Dendritic cell treated with granulocyte-macrophage colony-stimulating factor and Interleukin-4, amounts not matched to agents 40 ng/mL and 50 ng/mL, for 4 days (primary cell): ENCODE measurements at regions not wholly inside any gene's neighbourhood (a gene's known extent, or its start where the extent isn't known, plus 50 kb on each side); places are given as distances from the start of the nearest gene placed in this dataset.
"Not testable (repeated sequence)": the region's sequence is repeated elsewhere in the genome, so short reads cannot be mapped to it uniquely, and the experiment has no call there.

Experiments used
- H3K27ac Mint-ChIP-seq: one replicate; pipeline ENCODE4 v1.8.0; 2022; ENCODE audit warnings: mild to moderate bottlenecking, mixed read lengths
- H3K27me3 Mint-ChIP-seq: one replicate; pipeline ENCODE4 v1.8.0; 2022; ENCODE audit warnings: mild to moderate bottlenecking, mixed read lengths
- H3K36me3 Mint-ChIP-seq: one replicate; pipeline ENCODE4 v1.8.0; 2022; ENCODE audit warnings: low read depth, mixed read lengths
- H3K4me1 Mint-ChIP-seq: one replicate; pipeline ENCODE4 v1.8.0; 2022; ENCODE audit warnings: low read depth, mixed read lengths
- H3K4me3 Mint-ChIP-seq: one replicate; pipeline ENCODE4 v1.8.0; 2022; ENCODE audit warnings: mild to moderate bottlenecking, moderate library complexity, mixed read lengths
- H3K9me3 Mint-ChIP-seq: one replicate; pipeline ENCODE4 v1.8.0; 2022; ENCODE audit warnings: mixed read lengths
- intact Hi-C: fragments of 100-400 bp; cut with micrococcal nuclease; formaldehyde crosslinking; loops from one replicate; pipeline ENCODE4 v1.15.0; 2022

- Mint-ChIP-seq H3K4me1 (no peaks in the 10 kb centered on the region), H3K36me3 (no peaks in the 10 kb centered on the region), H3K9me3 (no peaks in the 10 kb centered on the region), H3K4me3 (no peak overlapping the region), H3K27me3 (no peaks in the 10 kb centered on the region), H3K27ac (no peak overlapping the region)
- intact Hi-C loops: no loop called here
Observed at GRCh38 chr2:2581331-2582159, 250.5 kb upstream of the MYT1L start.

GRCh38 chr2:2580841-2581240, 249.8 kb upstream of the MYT1L start:
- H3K4me1 Mint-ChIP-seq, H3K36me3 Mint-ChIP-seq, H3K27ac Mint-ChIP-seq, H3K4me3 Mint-ChIP-seq, H3K9me3 Mint-ChIP-seq, H3K27me3 Mint-ChIP-seq, intact Hi-C loops: not testable (repeated sequence)

DNA sequence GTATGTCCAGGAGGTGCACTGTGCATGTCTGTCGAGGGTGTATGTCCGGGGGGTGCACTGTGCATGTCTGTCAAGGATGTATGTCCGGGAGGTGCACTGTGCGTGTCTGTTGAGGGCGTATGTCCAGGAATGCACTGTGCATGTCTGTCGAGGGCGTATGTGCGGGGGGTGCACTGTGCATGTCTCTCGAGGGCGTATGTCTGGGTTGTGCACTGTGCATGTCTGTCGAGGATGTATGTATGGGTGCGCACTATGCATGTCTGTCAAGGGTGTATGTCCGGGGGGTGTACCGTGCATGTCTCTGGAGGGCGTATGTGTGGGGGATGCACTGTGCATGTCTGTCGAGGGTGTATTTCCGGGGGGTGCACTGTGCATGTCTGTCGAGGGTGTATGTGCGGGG, 249.3 kb upstream of the MYT1L start:
- Mint-ChIP-seq H3K36me3 (no peaks in the 10 kb centered on the region), H3K9me3 (no peaks in the 10 kb centered on the region)

GRCh38 chr2:2579814-2580213, 248.7 kb upstream of the MYT1L start:
- no peaks in the 10 kb centered on the region for H3K9me3 Mint-ChIP-seq
- no peaks in the 10 kb centered on the region for H3K27me3 Mint-ChIP-seq
- no peak overlapping the region for H3K4me3 Mint-ChIP-seq
- no peaks in the 10 kb centered on the region for H3K36me3 Mint-ChIP-seq
- H3K27ac Mint-ChIP-seq: no peak overlapping the region
- H3K4me1 Mint-ChIP-seq: no peaks in the 10 kb centered on the region
- intact Hi-C loops: no loop called here

More for the DNA sequence above, 249.3 kb upstream of the MYT1L start:
- Mint-ChIP-seq H3K27me3 (no peaks in the 10 kb centered on the region), H3K4me3 (no peak overlapping the region), H3K27ac (no peak overlapping the region), H3K4me1 (no peaks in the 10 kb centered on the region)
- intact Hi-C loops: no loop called here

DNA sequence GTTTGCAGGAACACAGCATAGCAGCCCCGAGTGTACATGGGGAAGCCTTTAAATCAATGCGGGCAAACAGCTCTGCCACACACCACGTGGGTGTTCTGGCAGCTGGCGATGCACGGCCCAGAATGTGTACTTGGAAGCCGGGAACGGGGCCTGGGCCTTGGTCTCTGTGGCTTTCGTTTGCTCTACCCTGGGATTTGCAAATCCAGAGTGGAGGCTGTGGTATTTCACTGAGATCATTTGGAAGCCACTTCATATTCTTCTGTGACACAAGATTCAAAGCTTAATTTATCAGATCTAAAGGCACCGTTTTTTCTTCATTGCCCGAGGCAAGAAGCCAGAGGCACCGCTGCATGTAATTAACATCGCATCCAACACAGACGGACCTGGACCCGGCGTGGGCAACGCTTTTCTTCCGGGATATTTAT, 246.3 kb upstream of the MYT1L start:
- Mint-ChIP-seq H3K9me3 (no peaks in the 10 kb centered on the region), H3K4me1 (no peaks in the 10 kb centered on the region), H3K36me3 (no peaks in the 10 kb centered on the region), H3K27ac (no peak overlapping the region), H3K4me3 (no peak overlapping the region), H3K27me3 (no peaks in the 10 kb centered on the region)
- intact Hi-C loops: no loop called here

DNA sequence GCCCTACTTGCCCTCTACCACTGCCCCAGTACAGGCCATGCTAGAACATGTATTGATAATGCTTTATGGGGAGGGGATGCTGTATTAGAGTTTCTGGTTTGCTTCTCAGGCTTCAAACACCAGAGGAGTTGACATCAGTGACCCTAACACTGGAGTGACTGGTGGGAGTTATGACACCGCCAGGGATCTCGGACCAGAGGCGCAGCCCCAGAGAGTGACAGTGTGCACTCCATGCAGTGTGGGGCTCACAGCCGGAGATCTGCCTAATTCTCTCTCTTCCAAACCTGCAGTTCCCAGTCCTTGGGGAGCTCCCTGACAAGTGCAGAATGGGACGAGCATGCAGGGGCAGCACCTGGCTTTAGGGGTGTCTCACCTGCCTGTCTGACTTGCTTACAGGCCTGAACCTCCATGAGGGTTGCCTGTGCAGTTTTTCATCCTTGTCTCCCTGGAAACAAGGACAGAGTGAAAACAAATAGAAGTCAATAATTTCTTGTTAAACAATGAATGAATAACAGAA, 244.9 kb upstream of the MYT1L start:
- H3K9me3 Mint-ChIP-seq: no peaks in the 10 kb centered on the region
- no peaks in the 10 kb centered on the region for H3K4me1 Mint-ChIP-seq
- no peaks in the 10 kb centered on the region for H3K36me3 Mint-ChIP-seq
- no peaks in the 10 kb centered on the region for H3K27me3 Mint-ChIP-seq
- no peak overlapping the region for H3K4me3 Mint-ChIP-seq
- intact Hi-C loops: no loop called here
- no peak overlapping the region for H3K27ac Mint-ChIP-seq

DNA sequence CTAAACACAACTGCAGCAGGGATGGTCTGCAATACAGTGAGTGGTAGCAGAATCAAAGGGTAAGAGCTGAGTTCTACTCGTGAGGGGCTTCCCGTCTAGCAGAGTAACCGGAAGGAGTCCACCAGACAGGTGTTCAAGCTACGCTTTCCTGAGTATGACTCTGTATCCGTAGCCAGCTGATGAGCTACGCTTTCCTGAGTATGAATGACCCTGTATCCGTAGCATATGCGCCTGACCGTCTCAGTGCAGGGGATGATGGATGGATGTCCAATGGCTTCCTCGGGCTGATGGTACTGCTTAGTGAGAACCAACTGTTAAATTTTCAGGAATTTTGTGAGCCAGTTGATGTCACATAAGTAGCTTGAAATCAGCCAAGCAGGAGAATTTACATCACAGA, 244.1 kb upstream of the MYT1L start:
- Mint-ChIP-seq H3K4me1 (no peaks in the 10 kb centered on the region), H3K27ac (no peak overlapping the region), H3K4me3 (no peak overlapping the region), H3K27me3 (no peaks in the 10 kb centered on the region), H3K9me3 (no peaks in the 10 kb centered on the region), H3K36me3 (no peaks in the 10 kb centered on the region)
- intact Hi-C loops: no loop called here

DNA sequence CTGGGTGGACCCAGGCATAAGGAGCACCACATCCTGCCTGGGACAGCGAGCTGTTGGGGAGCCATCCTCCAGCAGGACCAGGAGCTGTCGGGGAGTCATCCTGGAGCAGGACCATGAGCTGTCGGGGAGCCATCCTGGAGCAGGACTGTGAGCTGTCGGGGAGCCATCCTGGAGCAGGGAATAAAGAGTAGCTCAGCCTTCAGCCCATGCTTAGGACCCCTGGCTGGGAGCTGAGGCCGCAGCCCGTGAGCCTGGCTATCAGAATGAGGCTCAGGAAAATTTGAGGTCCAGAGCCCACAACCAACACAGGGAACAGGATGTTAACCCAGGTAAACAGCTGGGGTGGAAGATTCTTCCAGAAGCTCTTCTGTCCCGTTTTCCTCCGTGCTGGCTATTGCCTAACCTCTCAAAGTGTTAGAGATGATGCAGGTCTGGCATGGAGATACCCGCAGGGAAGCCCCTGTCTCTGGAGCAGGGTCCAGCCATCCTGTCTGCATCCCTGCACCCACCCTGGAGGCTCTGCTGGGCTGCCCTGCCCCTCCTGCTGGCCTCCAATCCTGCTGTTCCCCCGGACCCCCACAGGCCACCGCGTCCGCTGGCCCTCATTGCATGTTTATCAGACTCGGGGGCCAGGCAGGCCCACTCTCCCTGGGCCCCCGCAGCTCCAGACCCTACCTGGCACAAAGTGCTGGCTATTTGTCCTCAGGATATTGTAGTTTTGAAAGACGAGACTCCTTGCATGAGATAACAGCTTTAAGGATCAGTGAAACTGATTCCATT, 243.5 kb upstream of the MYT1L start:
- H3K27me3 Mint-ChIP-seq: no peaks in the 10 kb centered on the region
- H3K36me3 Mint-ChIP-seq: no peaks in the 10 kb centered on the region
- no peaks in the 10 kb centered on the region for H3K4me1 Mint-ChIP-seq
- H3K4me3 Mint-ChIP-seq: no peak overlapping the region
- intact Hi-C loops: no loop called here
- no peaks in the 10 kb centered on the region for H3K9me3 Mint-ChIP-seq
- H3K27ac Mint-ChIP-seq: no peak overlapping the region

DNA sequence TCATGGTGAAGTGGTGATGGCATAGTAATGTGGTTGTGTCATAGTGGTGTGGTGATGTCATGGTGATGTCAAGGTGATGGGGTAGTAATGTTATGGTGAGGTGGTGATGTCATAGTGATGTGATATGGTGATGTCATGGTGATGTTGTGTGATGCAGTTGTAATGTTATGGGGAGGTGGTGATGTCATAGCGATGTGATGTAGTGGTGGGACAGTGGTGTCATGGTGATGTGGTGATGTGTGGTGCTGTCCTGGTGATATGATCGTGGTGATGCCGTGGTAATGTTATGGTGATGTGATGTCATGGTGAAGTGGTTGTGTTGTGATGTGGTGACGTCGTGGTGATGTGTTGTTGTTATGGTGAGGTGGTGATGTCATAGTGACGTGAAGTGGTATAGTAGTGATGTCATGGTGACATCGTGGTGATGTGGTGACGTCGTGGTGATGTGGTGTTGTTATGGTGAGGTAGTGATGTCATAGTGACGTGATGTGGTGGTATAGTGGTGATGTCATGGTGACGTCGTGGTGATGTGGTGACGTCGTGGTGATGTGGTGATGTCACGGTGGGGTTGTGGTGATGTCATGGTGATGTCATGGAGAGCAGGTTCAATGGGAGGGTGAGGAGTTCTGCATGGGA, 242.7 kb upstream of the MYT1L start:
- H3K36me3 Mint-ChIP-seq: no peaks in the 10 kb centered on the region
- intact Hi-C loops: no loop called here
- no peak overlapping the region for H3K4me3 Mint-ChIP-seq
- no peak overlapping the region for H3K27ac Mint-ChIP-seq
- no peaks in the 10 kb centered on the region for H3K4me1 Mint-ChIP-seq
- no peaks in the 10 kb centered on the region for H3K27me3 Mint-ChIP-seq
- H3K9me3 Mint-ChIP-seq: no peaks in the 10 kb centered on the region

DNA sequence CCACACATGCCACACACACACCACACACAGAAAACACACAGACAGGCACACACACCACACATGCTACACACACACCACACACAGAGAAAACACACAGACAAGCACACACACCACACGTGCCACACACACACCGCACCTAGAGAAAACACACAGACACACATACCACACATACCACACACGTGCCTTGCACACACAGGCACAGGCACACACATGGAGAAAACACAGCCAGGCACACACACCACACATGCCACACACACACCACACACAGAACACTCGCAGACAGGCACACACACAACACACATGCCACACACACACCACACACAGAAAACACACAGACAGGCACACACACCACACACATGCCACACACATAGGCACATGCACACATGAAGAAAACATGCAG, 242.1 kb upstream of the MYT1L start:
- Mint-ChIP-seq H3K4me3 (no peak overlapping the region), H3K4me1 (no peaks in the 10 kb centered on the region), H3K36me3 (no peaks in the 10 kb centered on the region), H3K9me3 (no peaks in the 10 kb centered on the region), H3K27me3 (no peaks in the 10 kb centered on the region), H3K27ac (no peak overlapping the region)
- intact Hi-C loops: no loop called here

DNA sequence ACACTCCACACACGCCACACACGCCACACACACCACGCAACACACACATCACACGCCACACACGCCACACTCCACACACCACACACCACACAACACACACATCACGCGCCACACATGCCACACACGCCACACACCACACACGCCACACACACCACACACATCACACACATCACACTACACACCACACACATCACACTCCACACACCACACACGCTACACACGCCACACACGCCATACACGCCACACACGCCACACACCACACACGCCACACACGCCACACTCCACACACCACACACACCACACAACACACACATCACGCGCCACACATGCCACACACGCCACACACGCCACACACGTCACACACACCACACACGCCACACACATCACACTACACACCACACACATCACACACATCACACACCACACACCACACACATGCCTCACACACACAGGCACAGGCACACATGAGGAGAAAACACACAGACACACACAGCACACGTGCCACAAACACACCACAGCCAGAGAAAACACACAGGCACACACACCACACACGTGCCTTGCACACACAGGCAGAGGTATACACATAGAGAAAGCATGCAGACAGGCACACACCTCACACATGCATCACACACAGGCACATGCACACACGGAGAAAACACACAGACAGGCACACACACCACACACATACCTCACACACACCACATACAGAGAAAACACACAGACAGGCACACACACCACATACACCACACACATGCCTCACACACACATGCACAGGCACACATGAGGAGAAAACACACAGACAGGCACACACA, 241.5 kb upstream of the MYT1L start:
- no peaks in the 10 kb centered on the region for H3K4me1 Mint-ChIP-seq
- no peaks in the 10 kb centered on the region for H3K27me3 Mint-ChIP-seq
- H3K27ac Mint-ChIP-seq: no peak overlapping the region
- H3K4me3 Mint-ChIP-seq: no peak overlapping the region
- H3K36me3 Mint-ChIP-seq: no peaks in the 10 kb centered on the region
- no peaks in the 10 kb centered on the region for H3K9me3 Mint-ChIP-seq
- intact Hi-C loops: no loop called here

- intact Hi-C loops: no loop called here
- no peak overlapping the region for H3K27ac Mint-ChIP-seq
- no peak overlapping the region for H3K4me3 Mint-ChIP-seq
- no peaks in the 10 kb centered on the region for H3K36me3 Mint-ChIP-seq
- H3K9me3 Mint-ChIP-seq: no peaks in the 10 kb centered on the region
- no peaks in the 10 kb centered on the region for H3K4me1 Mint-ChIP-seq
- H3K27me3 Mint-ChIP-seq: no peaks in the 10 kb centered on the region
Observed at GRCh38 chr2:2571301-2572150, 240.5 kb upstream of the MYT1L start.

- no peaks in the 10 kb centered on the region for H3K27me3 Mint-ChIP-seq
- no peaks in the 10 kb centered on the region for H3K36me3 Mint-ChIP-seq
- no peaks in the 10 kb centered on the region for H3K4me1 Mint-ChIP-seq
- no peaks in the 10 kb centered on the region for H3K9me3 Mint-ChIP-seq
- intact Hi-C loops: no loop called here
- no peak overlapping the region for H3K4me3 Mint-ChIP-seq
- no peak overlapping the region for H3K27ac Mint-ChIP-seq
Observed at GRCh38 chr2:2570871-2571270, 239.8 kb upstream of the MYT1L start.
